Astrocyte of the spinal cord (primary cell): ENCODE measurements at regions not wholly inside any gene's neighbourhood (a gene's known extent, or its start where the extent isn't known, plus 50 kb on each side); places are given as distances from the start of the nearest gene placed in this dataset.
A peak's percentile ranks its signal among the peaks of the same experiment; 100 is the strongest.

ENCODE experiments used
- DNase-seq: peaks from one replicate; pipeline ENCODE4 v3.0.0; 2011; ENCODE audit warnings: low read depth, low spot score
- H3K4me3 ChIP-seq: 2 replicates; pipeline ENCODE4 v1.5.1; 2011; ENCODE audit warnings: low read depth, mild to moderate bottlenecking, low read length, moderate library complexity
- CTCF ChIP-seq: IDR thresholded peaks from 2 replicates; pipeline ENCODE4 v1.5.1; 2012; ENCODE audit warnings: low read depth, mild to moderate bottlenecking, low read length, inconsistent platforms
- in situ Hi-C: cut with HindIII; loops from 2 replicates; pipeline ENCODE4 v1.10.0; 2017; ENCODE audit warnings: low sequenced_read_pairs

GRCh38 chr4:19791422-19792123 is 460.1 kb upstream of the SLIT2 start:
- DNase-seq = peak; percentile 7
- peak; percentile 28 for TF ChIP-seq CTCF

DNA sequence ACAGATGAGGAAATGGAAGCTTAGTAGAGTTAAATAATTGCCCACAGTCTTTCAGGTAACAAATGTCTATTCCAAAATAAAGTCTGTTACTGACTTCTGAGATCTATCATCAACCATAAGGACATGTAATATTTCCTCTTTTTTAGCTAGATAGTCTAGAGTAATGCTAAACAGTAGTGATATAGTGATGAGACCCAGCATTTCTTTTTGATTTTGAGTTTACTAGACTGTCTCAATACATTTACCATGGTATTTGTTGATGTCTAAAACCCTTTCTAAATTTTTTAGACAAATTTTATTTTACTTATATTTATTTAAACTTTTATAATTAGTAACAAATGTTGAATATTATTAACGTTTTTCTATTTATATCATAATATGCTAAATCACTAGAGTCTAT is 465.1 kb upstream of the SLIT2 start:
- in situ Hi-C loops = no loop called here
- no peak overlapping the region for H3K4me3 ChIP-seq
- DNase-seq = no peak
- TF ChIP-seq CTCF = no peak

More at GRCh38 chr4:19791422-19792123, 460.1 kb upstream of the SLIT2 start:
- no peak overlapping the region for H3K4me3 ChIP-seq
- in situ Hi-C loops = no loop called here

- in situ Hi-C loops = no loop called here
- no peak for TF ChIP-seq CTCF
- H3K4me3 ChIP-seq = no peak overlapping the region
- no peak for DNase-seq
Observed at GRCh38 chr4:19783667-19784223, 468.0 kb upstream of the SLIT2 start.

- in situ Hi-C loops = no loop called here
- no peak for TF ChIP-seq CTCF
- DNase-seq = no peak
- H3K4me3 ChIP-seq = no peak overlapping the region
Observed at GRCh38 chr4:19780871-19781270, 470.8 kb upstream of the SLIT2 start.

GRCh38 chr4:19776929-19777328 is 474.8 kb upstream of the SLIT2 start:
- DNase-seq = peak; percentile 43
- no peak for TF ChIP-seq CTCF
- H3K4me3 ChIP-seq = no peak overlapping the region
- in situ Hi-C loops = no loop called here

GRCh38 chr4:19776021-19776459 is 475.7 kb upstream of the SLIT2 start:
- TF ChIP-seq CTCF = no peak
- peak; percentile 94 for DNase-seq
- no peak overlapping the region for H3K4me3 ChIP-seq
- in situ Hi-C loops = no loop called here
